ENCODE measurements at regions not wholly inside any gene's neighbourhood (a gene's known extent, or its start where the extent isn't known, plus 50 kb on each side); places are given as distances from the start of the nearest gene placed in this dataset.
A peak's percentile ranks its signal among the peaks of the same experiment; 100 is the strongest.

- peak; percentile 47 for DNase-seq (ENCODE audit: low read depth)
These were observed 150.1 kb upstream of the BMPER start for GRCh38 chr7:33754933-33755928.

GRCh38 chr7:33757050-33757449, 148.3 kb upstream of the BMPER start:
- peak; percentile 52 for DNase-seq (ENCODE audit: low read depth)

- DNase-seq (ENCODE audit: low read depth), result peak; percentile 62
These were observed 147.7 kb upstream of the BMPER start for GRCh38 chr7:33757563-33758165.

GRCh38 chr7:33760146-33760545, 145.2 kb upstream of the BMPER start:
- DNase-seq (ENCODE audit: low read depth), result peak; percentile 50

- no peak for DNase-seq (ENCODE audit: low read depth)
These were observed 144.5 kb upstream of the BMPER start for GRCh38 chr7:33760834-33761233.

- DNase-seq (ENCODE audit: low read depth), result no peak
These were observed 143.8 kb upstream of the BMPER start for GRCh38 chr7:33761449-33762080.

GRCh38 chr7:33762151-33762910, 143.0 kb upstream of the BMPER start:
- no peak for DNase-seq (ENCODE audit: low read depth)

GRCh38 chr7:33762911-33763306, 142.4 kb upstream of the BMPER start:
- DNase-seq (ENCODE audit: low read depth), result no peak

- peak; percentile 63 for DNase-seq (ENCODE audit: low read depth)
These were observed 140.4 kb upstream of the BMPER start for GRCh38 chr7:33764752-33765451.

GRCh38 chr7:33766405-33766804, 138.9 kb upstream of the BMPER start:
- DNase-seq (ENCODE audit: low read depth), result no peak

- DNase-seq (ENCODE audit: low read depth), result no peak
These were observed 135.4 kb upstream of the BMPER start for GRCh38 chr7:33769930-33770329.

GRCh38 chr7:33770576-33770975, 134.8 kb upstream of the BMPER start:
- DNase-seq (ENCODE audit: low read depth), result no peak

GRCh38 chr7:33771422-33771821, 133.9 kb upstream of the BMPER start:
- DNase-seq (ENCODE audit: low read depth), result no peak

GRCh38 chr7:33773053-33773452, 132.3 kb upstream of the BMPER start:
- peak; percentile 75 for DNase-seq (ENCODE audit: low read depth)

GRCh38 chr7:33774762-33775523, 130.4 kb upstream of the BMPER start:
- DNase-seq (ENCODE audit: low read depth), result peak; percentile 84

- DNase-seq (ENCODE audit: low read depth), result no peak
These were observed 129.5 kb upstream of the BMPER start for GRCh38 chr7:33775790-33776189.

- DNase-seq (ENCODE audit: low read depth), result peak; percentile 54
These were observed 128.6 kb upstream of the BMPER start for GRCh38 chr7:33776788-33777187.

- DNase-seq (ENCODE audit: low read depth), result no peak
These were observed 127.1 kb upstream of the BMPER start for GRCh38 chr7:33778195-33778594.

GRCh38 chr7:33779216-33779615, 126.1 kb upstream of the BMPER start:
- DNase-seq (ENCODE audit: low read depth), result no peak

- DNase-seq (ENCODE audit: low read depth), result no peak
These were observed 124.2 kb upstream of the BMPER start for GRCh38 chr7:33781167-33781566.

All from RPMI7951 (cell line).